Fibroblast of gingiva (primary cell): ENCODE measurements at regions not wholly inside any gene's neighbourhood (a gene's known extent, or its start where the extent isn't known, plus 50 kb on each side); places are given as distances from the start of the nearest gene placed in this dataset.

ENCODE experiments used
- DNase-seq: peaks from one replicate; pipeline ENCODE4 v3.0.0-alpha.2; 2011; ENCODE audit warnings: low read depth

GRCh38 chr11:109267293-109268095, 154.5 kb upstream of the C11orf87 start:
- peak; percentile 19 for DNase-seq

DNA sequence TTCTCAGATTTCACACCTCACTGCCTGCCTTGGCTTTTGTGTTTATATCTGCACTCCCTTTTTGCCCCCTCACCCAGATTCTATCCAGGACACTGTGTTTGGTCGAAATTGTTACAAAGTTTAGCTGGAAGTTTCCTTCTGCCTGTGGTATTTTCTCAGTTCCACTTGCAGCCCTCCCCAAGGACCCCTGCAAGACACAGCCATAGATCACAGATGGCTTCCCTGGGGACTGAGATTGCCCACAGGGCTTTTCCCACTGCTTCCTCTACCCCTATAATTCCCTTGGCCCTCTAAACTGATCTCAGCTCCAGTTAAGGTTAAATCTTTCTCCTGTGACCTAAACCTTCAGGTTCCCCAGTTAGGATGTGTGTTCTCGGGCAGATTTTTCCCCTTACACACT, 146.1 kb upstream of the C11orf87 start:
- no peak for DNase-seq

DNA sequence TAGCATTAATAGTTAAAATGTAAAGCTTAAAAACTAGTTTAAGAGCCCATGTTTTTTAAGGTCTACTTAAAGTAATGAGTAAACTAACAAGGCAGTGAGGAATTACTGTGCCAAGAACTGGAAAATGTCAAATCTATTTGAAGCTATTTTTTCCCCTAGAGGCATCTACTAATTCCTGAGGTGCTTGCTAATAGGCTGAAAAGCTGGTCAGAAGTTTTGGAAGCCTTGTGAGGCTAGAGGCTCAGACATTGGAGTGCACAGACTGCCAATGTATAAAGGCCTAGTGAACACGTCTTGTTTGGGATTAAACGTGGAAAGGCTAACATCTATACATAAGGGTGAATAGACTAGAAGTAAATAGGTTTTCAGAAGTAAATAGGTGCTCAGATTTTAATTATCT, 136.5 kb upstream of the C11orf87 start:
- no peak for DNase-seq

GRCh38 chr11:109291553-109291952, 130.4 kb upstream of the C11orf87 start:
- DNase-seq, result no peak

DNA sequence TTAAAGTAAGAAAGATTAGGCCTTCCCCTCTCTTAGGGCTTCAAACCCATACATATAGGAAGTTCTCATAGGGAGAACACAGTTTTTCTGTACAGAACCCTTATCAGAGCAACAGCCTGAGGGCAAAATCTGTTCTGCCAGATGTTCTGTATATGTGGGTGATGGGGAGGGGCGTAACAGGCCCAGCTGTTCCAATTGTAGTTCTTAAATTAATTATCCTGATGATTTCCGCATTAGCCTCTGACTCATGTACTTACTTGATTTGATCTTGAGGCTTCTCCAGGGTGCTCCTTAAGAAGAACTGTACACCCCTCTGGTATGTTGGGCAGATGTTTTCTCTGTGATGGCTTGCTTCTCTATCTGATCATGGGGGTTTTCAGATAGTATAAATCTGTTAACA, 123.1 kb upstream of the C11orf87 start:
- no peak for DNase-seq

- DNase-seq, result no peak
These were observed 121.8 kb upstream of the C11orf87 start for GRCh38 chr11:109300211-109300610.

- DNase-seq, result no peak
These were observed 119.2 kb upstream of the C11orf87 start for GRCh38 chr11:109302591-109303334.

DNA sequence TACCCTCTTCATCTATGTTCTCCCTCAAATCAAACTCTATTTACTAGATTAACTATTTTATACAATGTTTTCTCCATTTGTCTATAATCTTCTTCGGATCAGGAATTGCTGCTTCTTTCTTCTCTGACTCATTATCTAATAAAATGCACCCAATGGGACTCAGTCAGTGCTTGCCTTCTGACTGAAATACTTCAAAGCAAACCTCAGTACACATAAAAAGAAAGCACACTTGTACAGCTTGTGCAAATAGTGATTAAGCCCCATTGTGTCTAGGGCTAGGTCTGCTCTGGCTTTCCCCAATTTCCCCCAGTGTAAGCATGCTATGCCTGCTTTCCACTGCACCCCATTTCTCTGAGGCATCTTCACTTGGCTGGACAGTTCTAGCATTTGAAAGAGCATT, 118.6 kb upstream of the C11orf87 start:
- DNase-seq, result no peak

GRCh38 chr11:109304159-109304558, 117.8 kb upstream of the C11orf87 start:
- DNase-seq, result no peak

DNA sequence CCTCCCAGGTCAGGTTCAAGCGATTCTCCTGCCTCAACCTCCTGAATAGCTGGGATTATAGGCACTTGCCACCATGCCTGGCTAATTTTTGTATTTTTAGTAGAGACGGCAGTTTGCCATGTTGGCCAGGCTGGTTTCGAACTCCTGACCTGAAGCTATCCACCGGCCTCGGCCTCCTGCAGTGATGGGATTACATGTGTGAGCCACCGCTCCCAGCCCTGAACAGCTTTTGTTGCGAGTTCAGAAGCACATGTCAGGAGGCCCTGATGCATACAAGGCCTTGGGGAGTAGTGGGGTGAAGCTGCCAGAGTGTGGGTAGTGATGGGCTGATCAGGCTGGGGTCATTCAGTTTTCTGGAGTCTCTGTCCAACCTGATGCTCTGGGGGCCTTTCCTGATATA, 117.0 kb upstream of the C11orf87 start:
- no peak for DNase-seq

GRCh38 chr11:109306322-109306721, 115.7 kb upstream of the C11orf87 start:
- no peak for DNase-seq

- DNase-seq, result no peak
These were observed 114.6 kb upstream of the C11orf87 start for GRCh38 chr11:109307366-109307765.

DNA sequence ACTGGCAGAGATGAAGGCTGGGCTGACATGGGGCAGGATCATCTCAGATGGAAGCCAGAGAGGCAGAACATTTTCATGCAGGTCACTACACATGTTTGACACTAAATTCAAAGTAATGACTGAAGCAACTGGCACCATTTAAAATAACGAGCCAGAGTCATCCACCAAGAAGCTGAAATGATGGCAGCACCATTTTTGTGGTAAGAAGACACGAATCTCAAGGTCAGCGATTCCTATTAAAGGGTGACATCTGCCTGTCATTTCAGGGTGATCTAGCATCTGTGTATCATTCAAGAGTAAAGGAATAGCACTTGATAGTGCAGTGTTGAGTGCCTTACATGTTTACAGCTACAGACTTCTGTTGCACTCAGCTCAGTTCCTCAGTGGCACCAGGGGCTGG, 113.4 kb upstream of the C11orf87 start:
- no peak for DNase-seq

DNA sequence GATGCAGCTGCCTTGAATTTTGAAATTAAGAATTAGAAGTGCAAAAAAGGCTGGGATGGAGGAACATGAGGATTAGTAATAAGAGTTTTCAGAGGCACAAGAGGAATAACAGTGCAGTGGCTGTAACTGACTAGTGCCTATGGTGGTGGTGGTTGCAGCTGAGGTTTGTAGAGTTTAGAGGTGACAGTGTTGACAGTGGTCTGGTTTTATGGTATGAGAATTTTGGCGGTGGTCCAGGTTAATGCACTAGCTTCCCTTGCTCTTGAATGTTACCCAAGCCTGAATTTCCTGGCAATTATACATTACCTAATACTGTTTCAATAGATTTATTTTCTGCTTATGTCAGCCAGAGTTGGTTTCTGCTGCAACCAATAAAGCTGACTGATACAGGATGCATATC, 112.8 kb upstream of the C11orf87 start:
- no peak for DNase-seq

GRCh38 chr11:109317726-109318125, 104.3 kb upstream of the C11orf87 start:
- no peak for DNase-seq

DNA sequence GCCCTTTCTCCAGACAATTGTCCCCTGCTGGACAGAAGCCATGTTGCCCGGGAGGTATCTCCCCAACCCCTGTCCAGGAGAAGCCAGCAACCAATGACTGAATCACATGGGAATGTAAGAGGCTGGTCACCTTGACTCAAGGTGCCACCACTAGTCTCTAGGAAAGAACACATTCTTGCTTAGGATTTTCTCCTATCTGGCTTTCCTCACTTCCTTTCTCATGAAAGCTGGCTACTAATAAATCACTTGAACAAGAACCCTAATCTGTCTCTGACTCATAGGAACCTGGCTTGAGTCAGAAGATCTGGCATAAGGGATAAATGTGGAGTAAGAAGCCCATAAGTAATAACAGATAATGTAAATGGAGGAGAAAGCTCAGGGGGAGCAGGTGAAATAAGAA, 101.4 kb upstream of the C11orf87 start:
- no peak for DNase-seq

- DNase-seq, result no peak
These were observed 95.2 kb upstream of the C11orf87 start for GRCh38 chr11:109326781-109327180.

DNA sequence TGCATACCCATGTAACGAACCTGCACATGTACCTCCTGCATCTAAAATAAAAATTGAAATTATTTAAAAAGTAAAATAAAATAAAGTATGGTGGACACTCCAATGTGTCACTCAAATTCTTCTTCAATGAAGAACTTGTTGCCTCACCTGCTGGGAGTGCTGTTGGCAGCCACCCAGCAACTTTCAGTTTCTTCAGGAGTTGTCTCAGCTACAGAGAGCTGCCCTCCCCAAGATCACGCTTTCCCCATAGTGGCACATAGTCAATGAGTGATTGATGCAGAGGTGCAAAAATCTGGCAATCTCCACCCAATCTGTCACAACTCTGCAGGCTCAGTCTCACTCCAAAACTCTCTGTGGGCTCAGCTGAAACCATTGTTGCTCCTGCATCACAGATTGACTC, 92.3 kb upstream of the C11orf87 start:
- no peak for DNase-seq

DNA sequence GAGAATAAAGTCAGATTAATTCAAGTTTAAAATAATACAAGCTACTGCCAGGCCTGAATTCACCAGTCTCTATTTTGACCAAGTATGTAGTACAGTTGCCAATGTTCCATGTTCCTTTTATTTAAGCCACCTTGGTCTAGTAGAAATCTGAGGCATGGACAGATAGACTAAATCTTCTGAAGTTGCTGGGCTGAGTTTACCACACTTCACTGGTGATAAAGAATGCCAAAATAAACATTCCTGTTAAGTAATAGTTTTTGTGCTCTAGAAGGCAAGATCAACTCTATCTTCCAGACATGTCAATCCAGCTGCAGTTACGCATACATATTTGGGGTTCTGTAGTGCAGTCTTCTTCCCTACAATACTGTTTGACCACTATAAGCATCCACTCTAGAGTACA, 83.9 kb upstream of the C11orf87 start:
- DNase-seq, result no peak

- DNase-seq, result no peak
These were observed 79.7 kb upstream of the C11orf87 start for GRCh38 chr11:109342261-109342660.

DNA sequence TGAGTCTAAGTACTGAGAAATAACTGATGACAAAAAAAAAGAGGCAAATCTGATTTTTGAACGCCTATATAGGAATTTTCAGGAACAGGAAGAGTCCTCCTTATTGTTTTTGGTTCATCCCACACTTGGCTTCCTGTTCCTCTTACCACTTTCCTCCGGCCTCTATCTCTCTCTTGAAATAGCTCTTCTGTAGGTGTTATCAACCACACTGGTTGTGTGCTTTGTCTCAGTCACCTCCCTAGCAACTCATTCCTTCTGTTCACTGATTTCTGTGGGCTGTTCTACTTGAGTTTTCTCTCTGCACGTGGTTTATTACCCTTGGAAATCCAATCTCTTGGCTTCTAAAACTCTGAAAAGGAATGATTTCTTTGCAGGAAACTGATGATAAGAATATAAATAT, 78.7 kb upstream of the C11orf87 start:
- DNase-seq, result no peak

GRCh38 chr11:109347304-109347703, 74.7 kb upstream of the C11orf87 start:
- DNase-seq, result no peak

- DNase-seq, result no peak
These were observed 72.5 kb upstream of the C11orf87 start for GRCh38 chr11:109349276-109350080.
